ENCODE measurements at regions not wholly inside any gene's neighbourhood (a gene's known extent, or its start where the extent isn't known, plus 50 kb on each side); places are given as distances from the start of the nearest gene placed in this dataset.

DNA sequence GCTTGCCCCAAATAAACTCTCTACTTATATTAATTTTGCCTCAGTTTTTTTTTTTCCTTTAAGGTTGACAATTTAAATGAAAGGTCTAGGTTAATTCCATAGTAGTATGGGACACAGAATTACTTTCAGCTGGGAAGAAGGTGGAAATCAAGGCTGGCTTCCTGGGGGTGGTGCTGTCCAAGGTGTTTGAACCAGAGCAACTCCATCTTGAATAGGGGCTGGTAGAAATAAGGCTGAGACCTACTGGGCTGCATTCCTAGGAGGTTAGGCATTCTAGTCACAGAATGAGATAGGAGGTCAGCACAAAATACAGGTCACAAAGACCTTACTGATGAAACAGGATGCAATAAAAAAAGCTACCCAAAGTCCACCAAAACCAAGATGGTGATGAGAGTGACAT lies 1190.8 kb upstream of the AUTS2 start:
- Histone ChIP-seq H2BK12ac (ENCODE audit: low read depth, low read length) (no peak overlapping the region), H3K23me2 (ENCODE audit: low read depth, low read length) (no peaks in the 10 kb centered on the region; the same call in 1 of the 2 replicates), H4K20me1 (replicated peaks in 1 of 2; ENCODE audit: control insufficient read depth in 1 of 2, insufficient read depth in 2 of 2, low read length in 2 of 2) (no peaks in the 10 kb centered on the region), H3K4me1 (replicated peaks in 1 of 4; ENCODE audit: control insufficient read depth in 3 of 4, insufficient read depth in 4 of 4, low read length in 3 of 4) (peaks cover 0 to 6% (median 1%) of the 10 kb centered on the region in 4 experiments; a peak in 2 of 7 replicates), H2BK15ac (ENCODE audit: low read length) (no peak overlapping the region), H3K9me3 (ENCODE audit: insufficient read depth in 2 of 2, low read depth in 1 of 2, low read length in 1 of 2) (no peaks in the 10 kb centered on the region), H3K36me3 (ENCODE audit: control insufficient read depth in 2 of 4, insufficient read depth in 4 of 4, low read length in 3 of 4) (no peaks in the 10 kb centered on the region), H2BK5ac (ENCODE audit: low read depth, low read length) (no peak overlapping the region), H2AK5ac (ENCODE audit: low read depth, low read length) (no peak overlapping the region), H3K27ac (ENCODE audit: low read depth, low read length) (no peak overlapping the region), H4K8ac (ENCODE audit: extremely low read depth, insufficient read depth, low read length) (no peak overlapping the region), H3K4ac (replicated peaks; ENCODE audit: insufficient read length, low read depth, low read length) (no peak overlapping the region), H3K18ac (ENCODE audit: extremely low read depth, low read length) (no peak overlapping the region), H3K4me2 (ENCODE audit: insufficient read depth in 1 of 2, low read depth in 2 of 2, low read length in 2 of 2) (no peak overlapping the region), H3K79me2 (ENCODE audit: control insufficient read depth in 1 of 2, insufficient read depth in 2 of 2, low read length in 2 of 2) (no peaks in the 10 kb centered on the region), H2BK120ac (replicated peaks; ENCODE audit: low read depth, low read length) (no peak overlapping the region), H3K79me1 (ENCODE audit: low read depth, low read length) (no peaks in the 10 kb centered on the region), H3K27me3 (replicated peaks in 1 of 4; ENCODE audit: control insufficient read depth in 3 of 4, extremely low read depth in 1 of 4, insufficient read depth in 3 of 4, low read length in 3 of 4) (no peaks in the 10 kb centered on the region), H3K56ac (replicated peaks; ENCODE audit: insufficient read length, low read depth, low read length) (no peak overlapping the region), H3K9ac (replicated peaks in 1 of 4; ENCODE audit: extremely low read depth in 1 of 4, low read depth in 3 of 4, low read length in 3 of 4) (no peak overlapping the region), H3K14ac (ENCODE audit: insufficient read length) (no peak overlapping the region), H4K5ac (ENCODE audit: insufficient read length, low read depth, low read length) (no peak overlapping the region), H2BK20ac (ENCODE audit: low read length) (no peak overlapping the region), H4K91ac (replicated peaks; ENCODE audit: insufficient read length, low read length) (no peak overlapping the region), H3K4me3 (ENCODE audit: extremely low read depth in 1 of 4, insufficient read depth in 2 of 4, low read depth in 3 of 4, low read length in 4 of 4) (no peak overlapping the region), H2AFZ (ENCODE audit: low read length) (no peak overlapping the region), H3K23ac (ENCODE audit: insufficient read length) (no peak overlapping the region)
- CTCF ChIA-PET (ENCODE audit: partially characterized antibody): interaction anchor here (0.5 to 1.1 kb wide), 4 partner anchors 14 to 782 kb away, joined by 3 to 4 read pairs (median 3); no protein-coding TSS in a partner anchor
- FAIRE-seq (no peak), DNase-seq (ENCODE audit: low read depth in 1 of 2, low spot score in 2 of 2) (no peak)
- POLR2A ChIA-PET (ENCODE audit: partially characterized antibody): interaction anchor here (0.7 kb wide), 1 partner anchor 57 kb away, joined by 3 read pairs; no protein-coding TSS in a partner anchor
- no peak for TF ChIP-seq KDM5A (IDR thresholded peaks at IDR 0.05; ENCODE audit: low read length)
- TF ChIP-seq TEAD4 (IDR thresholded peaks at IDR 0.05; ENCODE audit: low read depth, low read length): 0 out of 2 replicates have a peak, but pooled peaks have one; percentile 53
- peak in 1 of 2 experiments; percentile 5; a peak in 1 of 4 replicates for TF ChIP-seq RAD21 (IDR thresholded peaks at IDR 0.05 in 1 of 2, conservative IDR thresholded peaks at IDR 0.05 in 1 of 2; ENCODE audit: low read depth in 2 of 2, low read length in 2 of 2)
- 0 out of 2 replicates have a peak, but pooled peaks have one; percentile 32 for TF ChIP-seq CEBPB (IDR thresholded peaks at IDR 0.05; ENCODE audit: low read depth, low read length)
- TF ChIP-seq YY1 (IDR thresholded peaks at IDR 0.05; ENCODE audit: low read depth, low read length): 0 out of 2 replicates have a peak, but pooled peaks have one; percentile 59
- TF ChIP-seq ASH2L (IDR thresholded peaks at IDR 0.05; ENCODE audit: low read length): no peak

Data from H1 (cell line).